Gastrocnemius medialis (tissue), 4 donors: ENCODE measurements at regions not wholly inside any gene's neighbourhood (a gene's known extent, or its start where the extent isn't known, plus 50 kb on each side); places are given as distances from the start of the nearest gene placed in this dataset.

Experiments used
- ATAC-seq, 2 donors: fragments of 150-250 bp; one replicate each; pipeline ENCODE4 v1.9.1; 2016
- DNase-seq, 2 donors: peaks; one replicate each; pipeline ENCODE4 v3.0.0-alpha.2; 2019
- H3K27ac ChIP-seq, 4 donors: fragments of 200-600 bp; sonication (generic); 1 replicate in 1 of 4; 2 replicates in 3 of 4; pipeline ENCODE4 v1.5.1; 2016 to 2018; ENCODE audit warnings: mild to moderate bottlenecking in 2 of 4, moderate library complexity in 1 of 4
- H3K27me3 ChIP-seq, 3 donors: fragments of 200-600 bp; sonication (generic) in 2 of 3; 1 replicate in 1 of 3; 2 replicates in 2 of 3; pipeline versions ENCODE4 v1.5.1 to v1.6.0; 2016 to 2019; ENCODE audit warnings: mild to moderate bottlenecking in 1 of 3, moderate library complexity in 1 of 3
- H3K36me3 ChIP-seq, 2 donors: fragments of 200-600 bp; sonication (generic) in 1 of 2; one replicate each; pipeline ENCODE4 v1.5.1; 2017 to 2018
- H3K4me1 ChIP-seq, 2 donors: fragments of 200-600 bp; sonication (generic) in 1 of 2; one replicate each; pipeline ENCODE4 v1.5.1; 2016 to 2017; ENCODE audit warnings: mild to moderate bottlenecking in 2 of 2
- H3K4me3 ChIP-seq, 4 donors: fragments of 200-600 bp; sonication (generic) in 3 of 4; 1 replicate in 1 of 4; 2 replicates in 3 of 4; pipeline ENCODE4 v1.5.1; 2016 to 2019; ENCODE audit warnings: mild to moderate bottlenecking in 2 of 4
- H3K9me3 ChIP-seq, 3 donors: fragments of 200-600 bp; sonication (generic) in 2 of 3; 1 replicate in 1 of 3; 2 replicates in 2 of 3; pipeline ENCODE4 v1.5.1; 2016 to 2019
- CTCF ChIP-seq, 5 experiments: fragments of 450-650 bp in 3 of 5; fragments of 200-600 bp in 2 of 5; sonication (generic) in 2 of 5; IDR thresholded peaks in 4 of 5; conservative IDR thresholded peaks in 1 of 5; 1 replicate in 4 of 5; 2 replicates in 1 of 5; pipeline ENCODE4 v1.5.1; 2016 to 2019; ENCODE audit warnings: antibody characterized with exemption in 5 of 5, mild to moderate bottlenecking in 3 of 5, moderate library complexity in 3 of 5
- POLR2A ChIP-seq, 2 donors: fragments of 450-650 bp; IDR thresholded peaks; one replicate each; pipeline ENCODE4 v1.6.1; 2017; ENCODE audit warnings: antibody characterized with exemption in 2 of 2, mild to moderate bottlenecking in 2 of 2, moderate library complexity in 2 of 2
- in situ Hi-C, 4 donors: fragments of 200-750 bp; cut with MboI; loops; one replicate each; pipeline versions ENCODE4 v1.15.0 to v1.8.0; 2017; ENCODE audit warnings: low sequenced_read_pairs in 4 of 4
- intact Hi-C: fragments of 100-400 bp; cut with DNase I; formaldehyde crosslinking; loops from one replicate; pipeline ENCODE4 v1.15.1; 2023; ENCODE audit warnings: low total_unique reads

- intact Hi-C loops = no loop called here
Measured at GRCh38 chr15:94843060-94843459, 611.7 kb downstream of the MCTP2 start.

GRCh38 chr15:94844198-94844537 lies 612.8 kb downstream of the MCTP2 start:
- peak overlapping the region in 2 of 4 donors; percentile 68 to 79 for H3K27ac ChIP-seq
- intact Hi-C loops = no loop called here
- no peak for DNase-seq
- peaks cover 0 to 7% (median 0%) of the 10 kb centered on the region in 3 donors for H3K27me3 ChIP-seq
- H3K9me3 ChIP-seq = peaks cover 0 to 9% (median 0%) of the 10 kb centered on the region in 3 donors
- H3K4me3 ChIP-seq = no peak overlapping the region
- ATAC-seq = no peak
- in situ Hi-C loops = no loop called here
- TF ChIP-seq POLR2A (IDR thresholded peaks at IDR 0.05) = no peak
- no peak for TF ChIP-seq CTCF (IDR thresholded peaks at IDR 0.05 in 4 of 5, conservative IDR thresholded peaks at IDR 0.05 in 1 of 5)
- H3K36me3 ChIP-seq = no peaks in the 10 kb centered on the region
- H3K4me1 ChIP-seq = peaks cover 0 to 7% of the 10 kb centered on the region in 2 donors

More at GRCh38 chr15:94843060-94843459, 611.7 kb downstream of the MCTP2 start:
- H3K4me1 ChIP-seq = peaks cover 0 to 7% of the 10 kb centered on the region in 2 donors
- H3K9me3 ChIP-seq = peaks cover 0 to 9% (median 0%) of the 10 kb centered on the region in 3 donors
- H3K27ac ChIP-seq = no peak overlapping the region
- H3K27me3 ChIP-seq = peaks cover 0 to 7% (median 0%) of the 10 kb centered on the region in 3 donors
- TF ChIP-seq CTCF (IDR thresholded peaks at IDR 0.05 in 4 of 5, conservative IDR thresholded peaks at IDR 0.05 in 1 of 5) = no peak
- TF ChIP-seq POLR2A (IDR thresholded peaks at IDR 0.05) = no peak
- DNase-seq (no peak), ATAC-seq (no peak)
- H3K4me3 ChIP-seq = no peak overlapping the region
- in situ Hi-C loops = no loop called here
- no peaks in the 10 kb centered on the region for H3K36me3 ChIP-seq

GRCh38 chr15:94844538-94845389 lies 613.4 kb downstream of the MCTP2 start:
- peaks cover 0 to 9% (median 0%) of the 10 kb centered on the region in 3 donors for H3K9me3 ChIP-seq
- in situ Hi-C loops (no loop called here), intact Hi-C loops (no loop called here)
- H3K4me1 ChIP-seq = peaks cover 0 to 7% of the 10 kb centered on the region in 2 donors
- peak overlapping the region in 2 of 4 donors; percentile 68 to 79 for H3K27ac ChIP-seq
- TF ChIP-seq POLR2A (IDR thresholded peaks at IDR 0.05) (no peak), CTCF (IDR thresholded peaks at IDR 0.05 in 4 of 5, conservative IDR thresholded peaks at IDR 0.05 in 1 of 5) (peak in 1 of 5 experiments; percentile 15)
- DNase-seq (peak; percentile 17 to 23), ATAC-seq (peak; percentile 55 to 75)
- peak overlapping the region; percentile 32 to 43 (median 40) for H3K4me3 ChIP-seq
- peaks cover 0 to 7% (median 0%) of the 10 kb centered on the region in 3 donors for H3K27me3 ChIP-seq
- no peaks in the 10 kb centered on the region for H3K36me3 ChIP-seq

GRCh38 chr15:94845390-94845716 lies 614.0 kb downstream of the MCTP2 start:
- H3K27ac ChIP-seq = peak overlapping the region in 2 of 4 donors; percentile 40 to 45
- in situ Hi-C loops = no loop called here
- peaks cover 0 to 9% (median 0%) of the 10 kb centered on the region in 3 donors for H3K9me3 ChIP-seq
- H3K36me3 ChIP-seq = no peaks in the 10 kb centered on the region
- H3K27me3 ChIP-seq = peaks cover 0 to 7% (median 0%) of the 10 kb centered on the region in 3 donors
- peak overlapping the region in 3 of 4 donors; percentile 14 to 43 (median 40) for H3K4me3 ChIP-seq
- TF ChIP-seq POLR2A (IDR thresholded peaks at IDR 0.05) = no peak
- TF ChIP-seq CTCF (IDR thresholded peaks at IDR 0.05 in 4 of 5, conservative IDR thresholded peaks at IDR 0.05 in 1 of 5) = no peak
- peaks cover 0 to 7% of the 10 kb centered on the region in 2 donors for H3K4me1 ChIP-seq
- ATAC-seq (no peak), DNase-seq (no peak)
- intact Hi-C loops = no loop called here
